ENCODE measurements at regions not wholly inside any gene's neighbourhood (a gene's known extent, or its start where the extent isn't known, plus 50 kb on each side); places are given as distances from the start of the nearest gene placed in this dataset.

- TF ChIP-seq CTCF (IDR thresholded peaks at IDR 0.05; ENCODE audit: low read depth, low read length) (no peak), EZH2phosphoT487 (IDR thresholded peaks at IDR 0.05; ENCODE audit: low read depth) (no peak)
Measured at GRCh38 chr1:108045460-108045859, 80.5 kb upstream of the VAV3 start.
